Activated B cell treated with CpG ODN at 0.5 μM for 24 hours (primary cell): ENCODE measurements at regions not wholly inside any gene's neighbourhood (a gene's known extent, or its start where the extent isn't known, plus 50 kb on each side); places are given as distances from the start of the nearest gene placed in this dataset.
"Not testable (repeated sequence)": the region's sequence is repeated elsewhere in the genome, so short reads cannot be mapped to it uniquely, and the experiment has no call there.

Experiments
- ATAC-seq: fragments of 200-7000 bp; cut with Tn5 transposase; one replicate; pipeline ENCODE4 v1.10.0; 2021; ENCODE audit warnings: low read depth, mild to moderate bottlenecking, moderate library complexity
- CTCF ChIA-PET: fragments of 350-600 bp; sonication (Branson Sonifier 250); formaldehyde crosslinking; loops from one replicate; lab custom pipeline; 2021; ENCODE audit warnings: antibody characterized with exemption; lab: Charles Lee
- POLR2A ChIA-PET: fragments of 350-600 bp; sonication (Branson Sonifier 250); formaldehyde crosslinking; loops from one replicate; lab custom pipeline; 2021; ENCODE audit warnings: antibody characterized with exemption; lab: Charles Lee
- DNase-seq: peaks from one replicate; pipeline ENCODE4 v3.0.0; 2022
- H3K27ac Mint-ChIP-seq: one replicate; pipeline ENCODE4 v1.8.0; 2020; ENCODE audit warnings: mixed read lengths
- H3K27me3 Mint-ChIP-seq: one replicate; pipeline ENCODE4 v1.8.0; 2021; ENCODE audit warnings: mixed read lengths
- H3K36me3 Mint-ChIP-seq: one replicate; pipeline ENCODE4 v1.8.0; 2021; ENCODE audit warnings: low read depth, mixed read lengths
- H3K4me1 Mint-ChIP-seq: one replicate; pipeline ENCODE4 v1.8.0; 2021; ENCODE audit warnings: mixed read lengths
- H3K4me3 Mint-ChIP-seq: one replicate; pipeline ENCODE4 v1.8.0; 2020; ENCODE audit warnings: mild to moderate bottlenecking, mixed read lengths
- H3K9me3 Mint-ChIP-seq: one replicate; pipeline ENCODE4 v1.8.0; 2020; ENCODE audit warnings: mixed read lengths
- intact Hi-C: fragments of 100-400 bp; cut with micrococcal nuclease; formaldehyde crosslinking; loops from one replicate; pipeline ENCODE4 v1.15.1; 2024
- TF ChIP-seq, protein P1 (sequence below): fragments of 200-600 bp; IDR thresholded peaks from one replicate; pipeline ENCODE4 v1.8.0; 2022; ENCODE audit warnings: antibody characterized with exemption, mild to moderate bottlenecking

DNA sequence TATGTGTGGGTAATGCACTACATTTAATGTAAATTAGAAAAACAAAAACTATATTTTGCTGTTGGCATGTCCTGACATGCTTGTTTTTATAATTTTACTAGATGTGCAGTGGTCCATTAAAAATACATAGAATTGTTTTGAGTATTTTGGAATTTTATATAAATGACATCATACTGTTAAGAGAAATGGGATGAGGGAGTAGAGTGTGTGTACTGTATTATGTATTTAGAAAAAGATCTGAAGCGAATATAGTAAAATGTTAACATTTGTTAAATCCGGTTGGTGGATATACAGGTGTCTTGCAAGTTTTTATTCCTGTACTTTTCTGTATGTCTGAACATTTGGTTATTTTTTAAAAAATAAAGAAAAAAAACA lies 288.4 kb upstream of the SATB1 start:
- ChIA-PET POLR2A (no interaction called here), CTCF (interaction anchor here (0.6 kb wide), 1 partner anchor 148 kb away, joined by 3 read pairs; no protein-coding TSS in a partner anchor)
- ATAC-seq (no peak), DNase-seq (no peak)
- Mint-ChIP-seq H3K27me3 (no peaks in the 10 kb centered on the region), H3K27ac (no peak overlapping the region), H3K9me3 (no peaks in the 10 kb centered on the region), H3K4me3 (no peak overlapping the region), H3K36me3 (no peaks in the 10 kb centered on the region), H3K4me1 (peaks cover 25% of the 10 kb centered on the region)
- TF ChIP-seq, protein P1, sequence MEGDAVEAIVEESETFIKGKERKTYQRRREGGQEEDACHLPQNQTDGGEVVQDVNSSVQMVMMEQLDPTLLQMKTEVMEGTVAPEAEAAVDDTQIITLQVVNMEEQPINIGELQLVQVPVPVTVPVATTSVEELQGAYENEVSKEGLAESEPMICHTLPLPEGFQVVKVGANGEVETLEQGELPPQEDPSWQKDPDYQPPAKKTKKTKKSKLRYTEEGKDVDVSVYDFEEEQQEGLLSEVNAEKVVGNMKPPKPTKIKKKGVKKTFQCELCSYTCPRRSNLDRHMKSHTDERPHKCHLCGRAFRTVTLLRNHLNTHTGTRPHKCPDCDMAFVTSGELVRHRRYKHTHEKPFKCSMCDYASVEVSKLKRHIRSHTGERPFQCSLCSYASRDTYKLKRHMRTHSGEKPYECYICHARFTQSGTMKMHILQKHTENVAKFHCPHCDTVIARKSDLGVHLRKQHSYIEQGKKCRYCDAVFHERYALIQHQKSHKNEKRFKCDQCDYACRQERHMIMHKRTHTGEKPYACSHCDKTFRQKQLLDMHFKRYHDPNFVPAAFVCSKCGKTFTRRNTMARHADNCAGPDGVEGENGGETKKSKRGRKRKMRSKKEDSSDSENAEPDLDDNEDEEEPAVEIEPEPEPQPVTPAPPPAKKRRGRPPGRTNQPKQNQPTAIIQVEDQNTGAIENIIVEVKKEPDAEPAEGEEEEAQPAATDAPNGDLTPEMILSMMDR = no peak
- intact Hi-C loops = no loop called here

DNA sequence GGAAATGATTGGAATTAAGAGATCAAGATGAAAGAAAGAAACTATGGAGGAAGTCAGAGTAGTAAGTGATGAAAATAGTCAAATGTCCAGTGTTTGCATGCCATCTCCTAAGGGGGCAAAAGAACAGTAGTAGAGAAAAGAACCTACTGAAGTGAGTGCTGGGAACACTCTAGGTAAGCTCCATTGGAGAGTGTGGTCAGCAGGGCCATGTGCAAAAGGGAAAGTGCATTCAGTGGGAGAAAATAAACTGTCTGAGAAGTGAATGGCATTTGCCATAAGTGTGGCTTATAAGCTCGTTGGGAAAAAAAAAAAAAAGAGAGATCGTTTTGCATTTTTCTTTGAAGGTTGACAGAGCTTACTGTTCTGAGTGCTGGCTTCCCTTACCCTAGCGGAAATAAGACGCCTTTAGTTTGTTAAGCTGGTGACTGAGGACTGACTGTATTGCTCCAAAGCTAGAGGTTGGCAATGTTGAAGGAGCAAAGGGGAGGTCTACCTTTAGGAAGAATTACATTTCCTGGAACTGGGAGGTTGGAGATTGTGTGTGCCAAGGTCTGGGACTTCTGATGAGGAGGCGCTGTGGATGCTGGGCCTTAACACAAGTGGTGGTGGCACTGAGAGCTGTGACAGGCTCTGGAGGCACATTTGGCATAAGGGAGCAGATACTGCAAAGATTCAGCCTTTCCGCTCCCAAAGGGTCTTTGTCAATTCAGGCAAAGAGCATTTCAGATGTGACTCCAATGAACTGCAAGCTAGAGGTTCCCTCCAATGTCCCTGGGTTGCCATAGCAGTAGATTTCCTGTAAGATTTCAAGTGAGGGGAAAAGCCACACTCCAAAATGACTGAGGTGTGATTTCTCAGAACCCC lies 287.8 kb upstream of the SATB1 start:
- intact Hi-C loops = no loop called here
- ChIA-PET CTCF (no interaction called here), POLR2A (no interaction called here)
- Mint-ChIP-seq H3K9me3 (no peaks in the 10 kb centered on the region), H3K36me3 (no peaks in the 10 kb centered on the region), H3K4me1 (peaks cover 22% of the 10 kb centered on the region), H3K27ac (no peak overlapping the region), H3K27me3 (no peaks in the 10 kb centered on the region), H3K4me3 (no peak overlapping the region)
- TF ChIP-seq, protein P1 = no peak
- ATAC-seq (no peak), DNase-seq (no peak)

DNA sequence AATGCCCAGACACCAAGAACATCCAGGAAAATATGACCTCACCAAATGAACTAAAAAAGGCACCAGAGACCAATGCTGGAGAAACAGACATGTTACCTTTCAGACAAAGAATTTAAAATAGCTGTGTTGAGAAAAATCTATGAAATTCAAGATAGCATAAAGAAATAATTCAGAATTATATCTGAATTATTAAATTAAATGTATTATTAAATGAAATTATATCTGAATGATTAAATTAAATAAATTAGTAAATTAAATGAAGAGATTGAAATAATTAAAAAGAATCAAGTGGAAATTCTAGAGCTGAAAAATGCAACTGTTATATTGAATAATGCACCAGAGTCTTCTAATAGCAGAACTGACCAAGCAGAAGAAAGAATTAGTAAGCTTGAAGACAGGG lies 279.2 kb upstream of the SATB1 start:
- Mint-ChIP-seq H3K36me3 (no peaks in the 10 kb centered on the region), H3K27me3 (no peaks in the 10 kb centered on the region), H3K9me3 (peaks cover 19% of the 10 kb centered on the region), H3K4me3 (no peak overlapping the region), H3K4me1 (no peaks in the 10 kb centered on the region), H3K27ac (no peak overlapping the region)
- ChIA-PET POLR2A (no interaction called here), CTCF (no interaction called here)
- TF ChIP-seq, protein P1 = no peak
- DNase-seq = no peak
- intact Hi-C loops = loop anchor here (5.0 kb wide), 1 partner anchor 1793 kb away; no protein-coding TSS in a partner anchor
- no peak for ATAC-seq

DNA sequence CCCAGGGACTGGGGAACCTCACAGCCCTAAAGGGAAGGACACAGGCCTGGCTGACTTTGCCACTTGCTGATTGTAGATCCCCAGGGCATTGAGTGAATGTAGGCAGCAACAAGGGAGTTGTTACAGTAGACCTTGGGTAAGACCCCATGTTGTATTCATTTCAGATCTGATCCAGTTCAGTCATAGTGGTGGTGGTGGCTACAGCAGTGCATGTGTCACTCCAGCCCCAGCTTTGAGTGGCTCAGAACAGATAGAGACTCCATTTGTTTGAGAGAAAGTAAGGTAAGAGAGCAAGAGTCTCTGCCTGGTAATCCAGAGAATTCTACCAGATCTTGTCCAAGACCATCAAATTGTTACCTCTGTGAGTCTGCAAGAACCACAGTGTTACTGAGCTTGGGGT lies 278.7 kb upstream of the SATB1 start:
- H3K27ac Mint-ChIP-seq = no peak overlapping the region
- H3K4me1 Mint-ChIP-seq = no peaks in the 10 kb centered on the region
- no peaks in the 10 kb centered on the region for H3K27me3 Mint-ChIP-seq
- ChIA-PET CTCF (no interaction called here), POLR2A (no interaction called here)
- no peak overlapping the region for H3K4me3 Mint-ChIP-seq
- TF ChIP-seq, protein P1 = no peak
- no peak for ATAC-seq
- no peak for DNase-seq
- H3K36me3 Mint-ChIP-seq = no peaks in the 10 kb centered on the region
- H3K9me3 Mint-ChIP-seq = peaks cover 19% of the 10 kb centered on the region
- intact Hi-C loops = loop anchor here (5.0 kb wide), 1 partner anchor 1794 kb away; no protein-coding TSS in a partner anchor

DNA sequence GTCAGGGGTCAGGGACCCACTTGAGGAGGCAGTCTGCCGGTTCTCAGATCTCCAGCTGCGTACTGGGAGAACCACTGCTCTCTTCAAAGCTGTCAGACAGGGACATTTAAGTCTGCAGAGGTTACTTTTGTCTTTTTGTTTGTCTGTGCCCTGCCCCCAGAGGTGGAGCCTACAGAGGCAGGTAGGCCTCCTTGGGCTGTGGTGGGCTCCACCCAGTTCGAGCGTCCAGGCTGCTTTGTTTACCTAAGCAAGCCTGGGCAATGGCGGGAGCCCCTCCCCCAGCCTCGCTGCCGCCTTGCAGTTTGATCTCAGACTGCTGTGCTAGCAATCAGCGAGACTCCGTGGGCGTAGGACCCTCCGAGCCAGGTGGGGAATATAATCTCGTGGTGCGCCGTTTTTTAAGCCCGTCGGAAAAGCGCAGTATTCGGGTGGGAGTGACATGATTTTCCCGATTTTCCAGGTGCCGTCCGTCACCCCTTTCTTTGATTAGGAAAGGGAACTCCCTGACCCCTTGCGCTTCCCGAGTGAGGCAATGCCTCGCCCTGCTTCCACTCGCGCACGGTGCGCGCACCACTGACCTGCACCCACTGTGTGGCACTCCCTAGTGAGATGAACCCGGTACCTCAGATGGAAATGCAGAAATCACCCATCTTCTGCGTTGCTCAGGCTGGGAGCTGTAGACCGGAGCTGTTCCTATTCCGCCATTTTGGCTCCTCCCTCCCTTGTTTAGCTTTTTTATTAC lies 268.6 kb upstream of the SATB1 start:
- ATAC-seq, H3K36me3 Mint-ChIP-seq, DNase-seq, H3K9me3 Mint-ChIP-seq, POLR2A ChIA-PET, H3K4me1 Mint-ChIP-seq, H3K4me3 Mint-ChIP-seq, H3K27ac Mint-ChIP-seq, intact Hi-C loops, H3K27me3 Mint-ChIP-seq, CTCF ChIA-PET: not testable (repeated sequence)
